HG03457 (cell line): ENCODE measurements at regions not wholly inside any gene's neighbourhood (a gene's known extent, or its start where the extent isn't known, plus 50 kb on each side); places are given as distances from the start of the nearest gene placed in this dataset.

ENCODE experiments used
- ATAC-seq: cut with Tn5 transposase; IDR thresholded peaks from one replicate; pipeline ENCODE4 v1.9.1; 2021; ENCODE audit warnings: moderate number of reproducible peaks; ENCODE audit not compliant: unreplicated experiment

DNA sequence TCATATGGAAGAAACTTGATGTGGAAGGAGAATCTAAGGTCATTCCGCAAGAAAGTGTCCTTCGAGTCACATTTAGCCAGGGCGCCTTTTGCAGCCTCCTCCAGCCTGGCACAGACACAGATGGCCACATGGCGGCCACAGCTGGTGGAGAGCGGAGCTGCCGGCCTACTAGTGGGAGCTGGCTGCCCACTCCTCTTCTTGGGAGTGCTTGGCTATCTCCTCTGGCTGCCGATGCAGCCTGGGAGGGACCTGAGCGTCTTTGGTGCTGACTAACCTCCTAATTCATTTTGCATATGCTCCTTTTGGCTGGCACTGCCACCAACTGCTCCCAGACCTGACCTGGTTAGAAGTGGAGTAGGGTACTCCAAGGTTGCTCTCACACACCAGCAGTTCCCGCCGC, 199.3 kb upstream of the MYT1L start:
- ATAC-seq = no peak

DNA sequence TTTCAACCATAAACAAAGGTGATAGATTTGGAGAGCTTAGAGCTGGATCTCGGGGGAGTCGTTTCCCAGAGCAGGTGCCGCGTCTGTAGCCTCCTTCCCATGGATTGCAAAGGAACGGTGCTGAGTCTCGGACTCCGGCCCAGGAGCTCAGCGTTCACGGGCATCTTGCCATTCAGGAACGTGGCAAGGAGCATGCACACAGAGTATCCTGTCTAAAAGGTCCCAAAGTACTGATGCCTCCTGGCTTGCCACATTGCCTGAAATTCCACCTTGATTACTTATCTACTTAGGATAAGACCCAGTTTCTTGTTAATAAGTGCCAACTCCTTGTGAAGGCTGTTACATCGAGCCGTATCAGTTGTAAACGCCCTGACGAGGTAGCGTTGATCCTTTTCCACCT, 197.8 kb upstream of the MYT1L start:
- no peak for ATAC-seq

DNA sequence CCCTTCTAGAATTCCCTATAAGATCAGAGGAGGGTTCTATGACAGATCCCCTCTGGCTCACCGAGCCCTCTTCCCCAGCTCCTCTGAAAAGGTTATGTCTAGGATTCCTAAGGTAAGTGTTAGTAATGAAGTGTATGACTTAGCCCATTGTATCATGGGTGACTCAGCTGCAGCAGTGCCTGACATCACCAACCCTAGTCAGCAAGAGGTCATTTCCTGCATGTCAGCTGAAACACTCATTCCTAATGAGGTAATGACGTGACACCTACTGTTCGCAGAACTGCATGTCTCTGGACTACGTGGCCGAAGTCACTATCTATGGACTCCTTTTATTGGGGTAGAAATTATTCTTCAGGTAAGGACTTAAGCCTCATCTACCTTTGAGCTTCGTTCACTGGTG, 196.1 kb upstream of the MYT1L start:
- no peak for ATAC-seq

GRCh38 chr2:2524348-2524941, 193.4 kb upstream of the MYT1L start:
- ATAC-seq = no peak

GRCh38 chr2:2523461-2524347, 192.6 kb upstream of the MYT1L start:
- no peak for ATAC-seq

DNA sequence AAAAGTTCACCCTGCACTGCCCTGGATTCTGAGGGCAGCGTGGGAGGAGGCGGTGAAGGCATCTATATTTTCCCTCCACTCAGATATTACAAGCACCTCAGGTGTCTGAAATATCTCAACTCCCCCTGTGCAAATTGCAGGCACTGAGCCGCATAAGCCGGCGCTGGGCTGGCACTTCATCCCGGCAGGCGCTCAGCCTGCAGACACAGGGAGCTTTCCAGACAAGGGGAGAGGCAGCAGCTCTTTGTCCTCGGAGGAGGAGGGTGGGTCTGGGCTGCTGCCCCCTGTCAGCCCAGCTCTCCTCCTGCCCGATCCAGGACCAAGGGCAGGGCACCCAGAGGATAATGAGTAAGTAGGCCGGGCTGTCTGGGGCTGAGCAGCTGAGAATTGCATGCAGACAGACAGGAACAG, 189.3 kb upstream of the MYT1L start:
- no peak for ATAC-seq

GRCh38 chr2:2519381-2519780, 188.3 kb upstream of the MYT1L start:
- ATAC-seq = no peak

DNA sequence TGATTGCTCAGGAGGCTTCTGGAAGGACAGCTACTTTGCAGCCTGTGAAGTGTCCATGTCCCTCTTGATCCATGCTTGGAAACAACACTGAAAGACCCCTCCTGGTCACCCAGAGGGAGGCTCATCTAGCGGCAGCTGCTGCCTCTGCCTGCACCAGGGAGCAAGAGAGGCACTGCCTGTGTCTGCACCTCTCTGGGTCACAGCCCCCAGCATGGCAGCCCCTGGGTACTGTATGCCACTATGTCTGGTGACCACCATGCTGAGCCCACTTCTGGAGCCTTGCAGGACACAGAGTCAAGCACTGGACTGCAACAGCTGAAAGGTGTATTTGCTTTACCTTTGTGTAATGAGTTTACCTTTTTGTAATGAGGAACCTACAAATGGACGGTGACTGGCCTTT, 186.3 kb upstream of the MYT1L start:
- ATAC-seq = no peak

GRCh38 chr2:2516386-2516785, 185.3 kb upstream of the MYT1L start:
- no peak for ATAC-seq

GRCh38 chr2:2512931-2513330, 181.9 kb upstream of the MYT1L start:
- ATAC-seq = no peak

GRCh38 chr2:2507417-2507997, 176.4 kb upstream of the MYT1L start:
- no peak for ATAC-seq

DNA sequence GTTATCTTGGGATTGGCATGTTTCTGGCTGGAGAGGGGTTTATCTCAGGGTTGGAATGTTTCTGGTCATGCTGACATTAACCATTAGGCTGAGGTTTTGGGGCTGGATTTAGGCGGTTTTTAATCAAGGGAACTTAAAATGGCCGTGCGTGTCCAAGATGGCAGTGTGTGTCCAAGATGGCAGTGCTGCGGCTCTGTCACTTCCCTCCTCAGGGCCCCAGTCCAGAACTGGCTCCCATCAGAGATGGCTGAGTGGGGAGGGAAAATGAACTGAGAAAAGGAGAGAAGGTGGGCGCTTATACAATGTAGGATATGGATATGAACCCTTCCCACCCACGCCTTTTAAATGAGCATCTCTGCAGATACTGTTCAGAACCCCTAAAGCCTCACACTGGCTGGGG, 175.5 kb upstream of the MYT1L start:
- no peak for ATAC-seq

DNA sequence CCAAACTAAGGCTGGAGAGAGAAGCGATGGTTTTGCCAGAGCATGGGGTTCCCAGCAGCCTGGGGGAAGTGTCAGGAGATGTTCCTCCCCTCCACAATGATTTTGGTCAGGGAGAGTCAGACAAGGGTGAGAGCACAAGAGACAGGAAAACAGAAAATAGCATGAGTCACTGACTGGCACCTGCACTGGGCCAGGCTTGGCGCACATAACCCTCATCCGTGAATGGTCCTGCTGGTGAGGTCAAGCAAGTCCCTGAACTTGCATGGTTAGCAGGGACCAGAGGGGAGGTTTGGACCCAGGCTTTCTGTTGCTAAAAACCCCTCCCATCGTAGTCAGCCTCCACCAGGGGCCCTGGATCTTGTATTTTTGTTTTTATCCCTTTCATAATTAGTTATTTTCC, 174.5 kb upstream of the MYT1L start:
- no peak for ATAC-seq

DNA sequence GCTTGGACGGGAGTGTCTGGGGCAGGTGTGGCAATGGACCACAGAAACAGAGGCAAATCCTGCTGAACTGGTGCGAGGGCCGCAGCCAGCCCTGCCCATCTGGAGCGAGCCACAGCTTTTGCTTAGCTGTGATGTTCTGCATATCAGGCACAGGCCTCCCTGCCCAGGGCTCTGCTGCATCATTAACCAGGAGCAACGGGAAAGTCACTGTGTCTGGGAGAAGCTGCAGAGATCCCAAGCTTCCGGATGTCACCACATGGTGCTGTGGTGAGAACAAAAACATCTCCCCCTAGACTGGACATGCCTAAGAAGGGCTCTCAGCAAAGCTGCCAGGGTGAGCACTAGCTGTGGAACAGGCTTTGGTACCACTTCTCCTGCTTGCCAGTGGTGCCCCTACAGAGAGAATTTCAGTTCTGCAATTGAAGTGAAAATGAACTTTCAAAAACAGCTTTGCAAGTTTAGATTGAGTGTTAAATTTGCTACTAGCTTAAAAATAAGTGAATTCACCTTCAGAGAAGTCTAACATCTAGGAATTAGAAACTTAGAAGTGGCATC, 172.9 kb upstream of the MYT1L start:
- ATAC-seq = no peak

DNA sequence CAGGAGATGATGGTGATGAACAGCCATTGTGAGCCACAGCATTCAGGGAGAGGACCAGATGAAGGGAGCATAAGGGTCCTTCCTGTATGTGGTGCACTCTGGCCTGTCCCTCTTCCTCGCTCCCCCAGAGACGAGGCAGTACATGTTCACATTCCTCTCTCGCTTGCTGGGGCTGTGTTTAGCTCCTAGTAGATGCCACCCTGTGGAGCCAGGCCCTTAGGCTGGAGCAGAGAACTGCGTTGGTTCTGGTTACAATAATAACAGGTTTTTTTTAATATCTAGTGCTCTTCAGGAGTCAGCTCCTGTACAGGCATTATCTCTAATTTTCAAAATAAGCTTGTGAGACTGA, 171.1 kb upstream of the MYT1L start:
- ATAC-seq = no peak

- ATAC-seq = no peak
These were observed 170.6 kb upstream of the MYT1L start for GRCh38 chr2:2501454-2502200.

DNA sequence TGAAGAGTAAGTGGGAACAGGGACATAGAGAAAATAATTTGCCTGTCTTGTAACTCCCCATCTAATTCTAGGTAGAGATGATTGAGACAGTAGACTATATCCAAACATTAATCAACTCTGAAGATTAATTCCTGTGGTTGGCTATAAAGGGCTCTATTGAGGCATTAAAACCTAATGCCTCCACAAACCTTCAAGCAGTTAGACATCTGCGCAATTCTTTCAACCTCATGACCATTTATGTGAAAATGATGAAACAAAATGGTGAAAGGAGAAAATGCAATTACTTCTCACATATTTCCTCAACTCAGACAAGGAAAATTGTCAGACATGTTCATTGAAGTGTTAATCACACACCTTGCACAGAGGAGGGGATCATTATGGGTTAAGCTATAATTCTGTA, 164.5 kb upstream of the MYT1L start:
- no peak for ATAC-seq

GRCh38 chr2:2493496-2493895, 162.4 kb upstream of the MYT1L start:
- ATAC-seq = no peak

DNA sequence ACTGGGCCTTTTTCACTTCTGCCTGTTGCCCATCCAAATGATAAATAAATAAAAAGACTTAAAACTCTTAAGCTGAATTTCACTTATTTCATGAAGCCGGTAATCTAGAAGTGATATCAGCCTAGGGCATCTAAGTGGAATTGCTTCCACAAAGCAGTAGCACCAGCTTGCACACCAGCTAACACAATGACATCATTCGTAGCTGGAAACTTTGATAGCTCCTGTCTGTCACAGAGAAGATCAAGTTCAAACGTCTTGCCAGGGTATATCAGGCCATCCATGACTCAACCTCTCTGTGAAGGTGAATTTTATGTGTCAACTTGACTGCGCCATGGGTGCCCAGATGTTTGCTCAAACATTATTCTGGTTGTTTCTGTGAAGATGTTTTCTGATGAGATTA, 161.7 kb upstream of the MYT1L start:
- no peak for ATAC-seq

DNA sequence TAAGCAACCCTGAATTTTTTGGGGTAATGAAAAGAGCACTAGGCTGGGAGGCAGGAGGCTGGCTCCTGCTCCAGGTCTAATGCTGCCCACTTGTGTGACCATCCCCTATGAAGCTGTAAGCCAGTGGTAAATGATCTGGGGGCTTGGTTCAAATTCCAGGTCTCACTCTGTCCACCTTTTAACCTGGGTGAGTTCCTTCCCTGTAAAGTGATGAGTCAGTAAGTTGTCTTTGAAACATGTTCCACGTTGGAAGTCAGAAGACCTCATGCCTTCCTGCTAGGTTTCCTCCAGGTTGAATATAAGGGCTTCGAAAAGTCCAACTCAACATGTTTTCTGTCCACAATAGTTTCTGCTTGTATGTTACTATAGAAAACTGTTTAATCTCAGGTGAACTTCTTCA, 160.9 kb upstream of the MYT1L start:
- no peak for ATAC-seq

DNA sequence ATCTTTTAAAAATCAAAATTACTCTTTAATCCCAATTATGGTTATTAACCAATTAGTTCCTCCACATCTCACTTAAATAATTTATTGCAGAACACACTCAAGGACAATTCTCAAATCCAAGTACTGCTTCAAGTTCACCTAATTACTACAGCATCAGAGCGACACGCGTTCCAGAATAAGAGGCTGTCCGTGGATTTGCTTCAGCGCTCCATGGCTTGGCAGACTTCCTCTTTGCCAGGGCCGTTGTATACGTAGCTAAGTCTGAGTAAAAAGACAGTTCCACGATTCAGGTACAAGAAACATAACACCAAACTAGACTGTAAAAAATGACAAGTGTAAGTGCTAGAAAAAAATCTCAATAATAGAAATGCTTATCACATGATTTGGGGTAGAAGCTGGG, 153.2 kb upstream of the MYT1L start:
- no peak for ATAC-seq
